ENCODE measurements at regions not wholly inside any gene's neighbourhood (a gene's known extent, or its start where the extent isn't known, plus 50 kb on each side); places are given as distances from the start of the nearest gene placed in this dataset.
"Not testable (repeated sequence)": the region's sequence is repeated elsewhere in the genome, so short reads cannot be mapped to it uniquely, and the experiment has no call there.

DNA sequence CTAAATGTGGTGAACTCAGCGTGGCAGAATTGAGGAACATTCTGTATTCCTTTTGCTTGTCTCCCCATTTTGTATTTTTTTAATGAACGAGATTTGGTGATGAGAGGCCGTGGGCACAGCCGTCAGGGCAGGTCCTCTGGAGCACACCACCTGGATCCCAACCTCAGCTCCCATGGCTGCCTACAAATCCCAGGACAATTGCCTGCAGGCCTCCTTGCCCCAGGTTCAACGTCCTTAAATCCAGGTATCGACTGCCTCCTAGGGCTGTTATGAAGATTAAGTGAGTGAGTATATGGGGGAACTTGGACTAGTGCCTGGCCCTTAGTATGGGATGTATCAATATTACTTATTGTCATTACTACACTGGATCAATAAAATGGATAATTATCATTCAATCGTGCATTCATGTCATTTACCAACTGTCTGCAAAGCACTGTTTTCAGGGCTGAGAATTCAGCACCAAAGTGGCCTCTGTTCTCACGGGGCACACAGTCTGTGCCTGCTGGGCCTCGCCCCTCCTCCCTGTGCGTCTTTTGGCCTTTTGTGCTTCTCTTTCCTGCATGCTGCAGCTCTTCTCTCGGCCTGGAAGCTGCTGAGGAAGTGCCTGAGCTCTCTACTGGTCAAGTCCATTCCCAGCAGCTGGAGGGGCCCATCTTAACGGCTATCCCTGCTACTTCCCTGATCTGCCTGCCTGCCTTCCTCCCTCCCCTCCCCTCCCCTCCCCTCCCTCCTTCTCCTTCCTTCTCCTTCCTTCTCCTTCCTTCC, 1343.7 kb downstream of the BRD1 start:
- TF ChIP-seq CTCF (conservative IDR thresholded peaks at IDR 0.05; ENCODE audit: low read length), result no peak
- TF ChIP-seq EZH2phosphoT487 (IDR thresholded peaks at IDR 0.05; ENCODE audit: borderline replicate concordance), result no peak
- Histone ChIP-seq H3K27me3 (ENCODE audit: insufficient read depth, low read length, poor library complexity, severe bottlenecking) (no peaks in the 10 kb centered on the region), H3K4me3 (ENCODE audit: low read length, poor library complexity, severe bottlenecking) (no peak overlapping the region), H3F3A (ENCODE audit: low read depth) (no peaks in the 10 kb centered on the region), H3K4me2 (ENCODE audit: low read depth, low read length, poor library complexity, severe bottlenecking) (no peak overlapping the region), H3K9ac (ENCODE audit: low read depth, low read length, poor library complexity, severe bottlenecking) (no peak overlapping the region), H4K20me1 (ENCODE audit: insufficient read depth, low read length, poor library complexity, severe bottlenecking) (no peaks in the 10 kb centered on the region), H2AFZ (ENCODE audit: low read length) (no peak overlapping the region), H3K36me3 (ENCODE audit: insufficient read depth, low read length) (no peaks in the 10 kb centered on the region), H3K79me2 (ENCODE audit: insufficient read depth, low read length) (no peaks in the 10 kb centered on the region), H3K4me1 (ENCODE audit: insufficient read depth, low read length, poor library complexity, severe bottlenecking) (no peaks in the 10 kb centered on the region), H3K9me3 (ENCODE audit: insufficient read depth, low read depth, low read length) (no peaks in the 10 kb centered on the region; the same call in 1 of the 2 replicates), H3K9me2 (replicated peaks; ENCODE audit: low read depth, low read length) (no peaks in the 10 kb centered on the region)

DNA sequence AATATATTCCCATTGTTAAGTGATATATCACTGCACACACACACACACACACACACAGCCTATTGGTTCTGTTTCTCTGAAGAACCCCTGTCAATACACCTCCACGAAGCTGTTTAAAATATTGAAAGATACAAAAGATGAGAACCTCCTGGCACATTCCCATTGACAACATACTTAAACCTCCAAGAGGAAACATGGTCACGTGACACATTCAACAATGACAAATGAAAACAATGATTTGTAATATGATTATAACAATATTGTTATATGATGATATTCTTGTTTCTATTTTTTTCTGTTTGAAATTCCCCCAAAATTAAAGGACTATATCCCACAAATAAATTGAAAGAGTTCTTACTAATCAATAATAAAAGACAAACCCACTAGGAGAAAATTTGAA, 1344.9 kb downstream of the BRD1 start:
- Histone ChIP-seq H4K20me1 (ENCODE audit: insufficient read depth, low read length, poor library complexity, severe bottlenecking) (no peaks in the 10 kb centered on the region), H3K4me1 (ENCODE audit: insufficient read depth, low read length, poor library complexity, severe bottlenecking) (no peaks in the 10 kb centered on the region), H3K79me2 (ENCODE audit: insufficient read depth, low read length) (no peaks in the 10 kb centered on the region), H3K9me3 (ENCODE audit: insufficient read depth, low read depth, low read length) (no peaks in the 10 kb centered on the region; the same call in 1 of the 2 replicates), H3K9me2 (replicated peaks; ENCODE audit: low read depth, low read length) (no peaks in the 10 kb centered on the region), H2AFZ (ENCODE audit: low read length) (no peak overlapping the region), H3K36me3 (ENCODE audit: insufficient read depth, low read length) (no peaks in the 10 kb centered on the region), H3K27me3 (ENCODE audit: insufficient read depth, low read length, poor library complexity, severe bottlenecking) (no peaks in the 10 kb centered on the region), H3K4me2 (ENCODE audit: low read depth, low read length, poor library complexity, severe bottlenecking) (no peak overlapping the region), H3F3A (ENCODE audit: low read depth) (no peaks in the 10 kb centered on the region), H3K9ac (ENCODE audit: low read depth, low read length, poor library complexity, severe bottlenecking) (no peak overlapping the region), H3K4me3 (ENCODE audit: low read length, poor library complexity, severe bottlenecking) (no peak overlapping the region)
- no peak for TF ChIP-seq EZH2phosphoT487 (IDR thresholded peaks at IDR 0.05; ENCODE audit: borderline replicate concordance)
- TF ChIP-seq CTCF (conservative IDR thresholded peaks at IDR 0.05; ENCODE audit: low read length), result no peak

DNA sequence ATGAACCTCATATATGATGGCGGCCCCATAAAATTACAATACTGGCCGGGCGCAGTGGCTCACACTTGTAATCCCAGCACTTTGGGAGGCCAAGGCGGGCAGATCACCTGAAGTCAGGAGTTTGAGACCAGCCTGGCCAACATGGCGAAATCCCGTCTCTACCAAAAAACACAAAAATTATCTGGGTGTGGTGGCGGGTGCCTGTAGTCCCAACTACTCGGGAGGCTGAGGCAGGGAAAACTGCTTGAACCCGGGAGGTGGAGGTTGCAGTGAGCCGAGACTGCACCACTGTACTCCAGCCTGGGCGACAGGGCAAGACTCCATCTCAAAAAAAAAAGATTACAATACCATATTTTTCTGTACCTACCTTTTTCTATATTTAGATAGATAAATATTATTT, 1345.5 kb downstream of the BRD1 start:
- H3K9ac ChIP-seq (ENCODE audit: low read depth, low read length, poor library complexity, severe bottlenecking); H4K20me1 ChIP-seq (ENCODE audit: insufficient read depth, low read length, poor library complexity, severe bottlenecking); H3K9me2 ChIP-seq (replicated peaks; ENCODE audit: low read depth, low read length); H3F3A ChIP-seq (ENCODE audit: low read depth); H3K4me2 ChIP-seq (ENCODE audit: low read depth, low read length, poor library complexity, severe bottlenecking); H3K27me3 ChIP-seq (ENCODE audit: insufficient read depth, low read length, poor library complexity, severe bottlenecking); H3K9me3 ChIP-seq (ENCODE audit: insufficient read depth, low read depth, low read length); H3K4me3 ChIP-seq (ENCODE audit: low read length, poor library complexity, severe bottlenecking); H2AFZ ChIP-seq (ENCODE audit: low read length); H3K4me1 ChIP-seq (ENCODE audit: insufficient read depth, low read length, poor library complexity, severe bottlenecking); H3K36me3 ChIP-seq (ENCODE audit: insufficient read depth, low read length); H3K79me2 ChIP-seq (ENCODE audit: insufficient read depth, low read length): not testable (repeated sequence)

- Histone ChIP-seq H2AFZ (ENCODE audit: low read length) (no peak overlapping the region), H3K4me1 (ENCODE audit: insufficient read depth, low read length, poor library complexity, severe bottlenecking) (no peaks in the 10 kb centered on the region), H3K9ac (ENCODE audit: low read depth, low read length, poor library complexity, severe bottlenecking) (no peak overlapping the region), H3K9me3 (ENCODE audit: insufficient read depth, low read depth, low read length) (peaks cover 2% of the 10 kb centered on the region; the same call in 1 of the 2 replicates), H3K79me2 (ENCODE audit: insufficient read depth, low read length) (no peaks in the 10 kb centered on the region), H3K4me3 (ENCODE audit: low read length, poor library complexity, severe bottlenecking) (no peak overlapping the region), H3K36me3 (ENCODE audit: insufficient read depth, low read length) (no peaks in the 10 kb centered on the region), H3K9me2 (replicated peaks; ENCODE audit: low read depth, low read length) (no peaks in the 10 kb centered on the region), H4K20me1 (ENCODE audit: insufficient read depth, low read length, poor library complexity, severe bottlenecking) (no peaks in the 10 kb centered on the region), H3K4me2 (ENCODE audit: low read depth, low read length, poor library complexity, severe bottlenecking) (no peak overlapping the region), H3K27me3 (ENCODE audit: insufficient read depth, low read length, poor library complexity, severe bottlenecking) (no peaks in the 10 kb centered on the region), H3F3A (ENCODE audit: low read depth) (no peaks in the 10 kb centered on the region)
- no peak for TF ChIP-seq EZH2phosphoT487 (IDR thresholded peaks at IDR 0.05; ENCODE audit: borderline replicate concordance)
- no peak for TF ChIP-seq CTCF (conservative IDR thresholded peaks at IDR 0.05; ENCODE audit: low read length)
These were observed 1345.9 kb downstream of the BRD1 start for GRCh38 chr22:48481748-48482147.
